ENCODE measurements at regions not wholly inside any gene's neighbourhood (a gene's known extent, or its start where the extent isn't known, plus 50 kb on each side); places are given as distances from the start of the nearest gene placed in this dataset.

- TF ChIP-seq RCOR1 (IDR thresholded peaks at IDR 0.05; ENCODE audit: low read length) (no peak), RXRA (IDR thresholded peaks at IDR 0.05; ENCODE audit: borderline replicate concordance, low read depth) (no peak), POLR2AphosphoS5 (IDR thresholded peaks at IDR 0.05; ENCODE audit: low read depth, low read length) (no peak), CTCF (IDR thresholded peaks at IDR 0.05) (peak; percentile 66), JUND (IDR thresholded peaks at IDR 0.05) (no peak), SIN3A (IDR thresholded peaks at IDR 0.05; ENCODE audit: borderline replicate concordance, low read depth, low read length) (no peak), REST (IDR thresholded peaks at IDR 0.05; ENCODE audit: low read depth, low read length) (no peak), ELF1 (IDR thresholded peaks at IDR 0.05) (no peak), IRF3 (IDR thresholded peaks at IDR 0.05; ENCODE audit: low read depth, low read length) (no peak), RAD21 (IDR thresholded peaks at IDR 0.05; ENCODE audit: low read length) (no peak; the same call in 1 of the 2 replicates), EP300 (IDR thresholded peaks at IDR 0.05; ENCODE audit: borderline replicate concordance in 1 of 2, low read depth in 1 of 2, low read length in 1 of 2) (no peak)
Measured at GRCh38 chr11:27211370-27212127, 151.5 kb downstream of the CCDC34 start.

Data from SK-N-SH (cell line).